ENCODE measurements at regions not wholly inside any gene's neighbourhood (a gene's known extent, or its start where the extent isn't known, plus 50 kb on each side); places are given as distances from the start of the nearest gene placed in this dataset.

- TF ChIP-seq CTCF (IDR thresholded peaks at IDR 0.05 in 4 of 5, conservative IDR thresholded peaks at IDR 0.05 in 1 of 5) (no peak), POLR2A (IDR thresholded peaks at IDR 0.05) (no peak)
Observed at GRCh38 chr7:153044981-153045380, 285.4 kb downstream of the ACTR3B start.

All from gastrocnemius medialis (tissue), 4 donors.